ENCODE measurements at regions not wholly inside any gene's neighbourhood (a gene's known extent, or its start where the extent isn't known, plus 50 kb on each side); places are given as distances from the start of the nearest gene placed in this dataset.

GRCh38 chr22:34055525-34056200, 135.4 kb upstream of the LARGE1 start:
- peak; percentile 37 for DNase-seq

GRCh38 chr22:34057726-34058125, 137.4 kb upstream of the LARGE1 start:
- DNase-seq, result no peak

- DNase-seq, result no peak
Measured at GRCh38 chr22:34064696-34065095, 144.4 kb upstream of the LARGE1 start.

- no peak for DNase-seq
Measured at GRCh38 chr22:34067031-34067430, 146.8 kb upstream of the LARGE1 start.

GRCh38 chr22:34068001-34068400, 147.7 kb upstream of the LARGE1 start:
- DNase-seq, result peak; percentile 13

GRCh38 chr22:34070051-34070450, 149.8 kb upstream of the LARGE1 start:
- DNase-seq, result no peak

- DNase-seq, result no peak
Measured at GRCh38 chr22:34070531-34070930, 150.3 kb upstream of the LARGE1 start.

GRCh38 chr22:34072585-34072984, 152.3 kb upstream of the LARGE1 start:
- DNase-seq, result no peak

GRCh38 chr22:34080433-34080832, 160.2 kb upstream of the LARGE1 start:
- DNase-seq, result no peak

- DNase-seq, result no peak
Measured at GRCh38 chr22:34096770-34097169, 176.5 kb upstream of the LARGE1 start.

GRCh38 chr22:34099278-34099677, 179.0 kb upstream of the LARGE1 start:
- DNase-seq, result no peak

- no peak for DNase-seq
Measured at GRCh38 chr22:34102633-34103032, 182.4 kb upstream of the LARGE1 start.

- peak; percentile 17 for DNase-seq
Measured at GRCh38 chr22:34105461-34106062, 185.3 kb upstream of the LARGE1 start.

- DNase-seq, result no peak
Measured at GRCh38 chr22:34108168-34108567, 187.9 kb upstream of the LARGE1 start.

- DNase-seq, result peak; percentile 18
Measured at GRCh38 chr22:34111210-34111824, 191.0 kb upstream of the LARGE1 start.

- DNase-seq, result no peak
Measured at GRCh38 chr22:34113381-34113780, 193.1 kb upstream of the LARGE1 start.

- no peak for DNase-seq
Measured at GRCh38 chr22:34114406-34114805, 194.1 kb upstream of the LARGE1 start.

GRCh38 chr22:34115722-34116121, 195.4 kb upstream of the LARGE1 start:
- DNase-seq, result no peak

- no peak for DNase-seq
Measured at GRCh38 chr22:34116126-34116525, 195.8 kb upstream of the LARGE1 start.

- no peak for DNase-seq
Measured at GRCh38 chr22:34122042-34122441, 201.8 kb upstream of the LARGE1 start.

- DNase-seq, result no peak
Measured at GRCh38 chr22:34129691-34130486, 209.6 kb upstream of the LARGE1 start.

- DNase-seq, result no peak
Measured at GRCh38 chr22:34135749-34136148, 215.5 kb upstream of the LARGE1 start.

- no peak for DNase-seq
Measured at GRCh38 chr22:34150023-34150422, 229.7 kb upstream of the LARGE1 start.

GRCh38 chr22:34159491-34159890, 239.2 kb upstream of the LARGE1 start:
- no peak for DNase-seq

All from NCI-H2171 treated with DMSO at 0.1 percent for 48 hours (cell line).